ENCODE measurements at regions not wholly inside any gene's neighbourhood (a gene's known extent, or its start where the extent isn't known, plus 50 kb on each side); places are given as distances from the start of the nearest gene placed in this dataset.

DNA sequence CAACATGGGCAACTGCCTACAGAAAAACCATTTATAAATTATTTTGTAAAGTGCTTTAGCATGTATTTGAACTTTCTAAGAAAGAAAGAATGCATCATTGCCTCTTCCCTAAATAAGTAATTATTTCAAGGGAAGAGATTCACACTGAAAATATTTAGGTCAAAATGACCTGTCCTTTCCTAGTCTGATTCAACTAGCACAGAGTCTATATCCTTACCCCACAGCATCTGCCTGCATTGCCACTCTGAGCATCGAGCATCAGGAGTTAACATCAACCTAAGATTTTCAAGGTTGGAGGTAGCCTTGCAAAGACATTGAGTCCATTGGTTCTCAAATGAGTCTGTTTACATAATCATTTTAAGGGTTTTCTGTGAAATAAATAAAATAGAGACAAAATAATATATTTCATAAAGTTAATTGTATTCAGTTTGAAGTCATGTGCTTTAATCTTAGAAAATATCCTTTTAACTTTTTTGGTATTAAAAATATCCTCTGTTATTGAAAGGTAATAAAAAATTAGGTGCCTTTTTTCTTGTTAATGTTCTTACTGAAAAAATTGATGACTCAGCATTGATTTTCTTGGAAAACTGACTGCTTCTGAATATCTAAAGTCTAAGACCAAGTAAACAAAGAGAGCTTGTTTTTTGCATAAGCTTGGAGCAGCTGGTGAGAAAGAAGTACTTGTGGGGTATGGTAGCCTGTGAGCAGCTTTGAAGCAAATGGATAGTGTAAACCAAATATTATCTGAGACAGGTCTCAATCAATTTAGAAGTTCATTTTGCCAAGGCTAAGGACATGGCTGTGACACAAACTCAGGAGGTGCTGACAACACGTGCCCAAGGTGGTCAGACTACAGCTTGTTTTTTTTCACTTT lies 269.0 kb upstream of the CLEC14A start:
- BruUV-seq (replicated peaks): no TSS peak
- ChIA-PET POLR2A (no interaction called here), CTCF (interaction anchor here (0.9 kb wide), 1 partner anchor 491 kb away, joined by 3 read pairs; no protein-coding TSS in a partner anchor)
- H3K9me3 Mint-ChIP-seq (ENCODE audit: unreplicated experiment): no peaks in the 10 kb centered on the region
- H3K36me3 Mint-ChIP-seq (ENCODE audit: insufficient read depth, unreplicated experiment): no peaks in the 10 kb centered on the region
- H3K4me1 Mint-ChIP-seq (ENCODE audit: insufficient read depth, unreplicated experiment): peaks cover 11% of the 10 kb centered on the region
- TF ChIP-seq CTCF (IDR thresholded peaks at IDR 0.05; ENCODE audit: unreplicated experiment): no peak
- DNase-seq (ENCODE audit: unreplicated experiment): no peak
- no peaks in the 10 kb centered on the region for H3K27me3 Mint-ChIP-seq (ENCODE audit: insufficient read depth, unreplicated experiment)
- H3K4me3 Mint-ChIP-seq (ENCODE audit: unreplicated experiment): no peak overlapping the region
- intact Hi-C loops (cut with micrococcal nuclease): no loop called here
- H3K27ac Mint-ChIP-seq (ENCODE audit: low read depth, unreplicated experiment): no peak overlapping the region

DNA sequence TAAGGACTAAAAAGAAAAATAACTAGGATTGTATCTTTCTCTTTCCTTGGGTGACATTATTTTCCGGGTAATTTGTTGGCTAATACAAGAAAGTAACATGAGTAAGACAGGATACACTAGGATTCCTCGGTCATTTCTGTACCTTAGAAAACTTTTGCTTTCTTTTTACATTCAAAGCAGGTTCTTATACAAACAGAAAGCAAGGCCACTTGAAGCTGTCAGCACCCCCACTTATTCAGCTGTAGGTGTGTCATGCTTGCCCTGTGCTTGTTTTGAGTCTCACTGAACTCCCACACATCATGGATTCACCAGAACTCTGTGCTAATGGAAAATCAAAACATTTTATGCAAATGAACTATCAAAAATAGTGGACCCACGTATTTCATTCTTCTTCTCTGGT lies 266.8 kb upstream of the CLEC14A start:
- no peak overlapping the region for H3K4me3 Mint-ChIP-seq (ENCODE audit: unreplicated experiment)
- POLR2A ChIA-PET: no interaction called here

GRCh38 chr14:38521591-38521990 lies 265.7 kb upstream of the CLEC14A start:
- H3K27ac Mint-ChIP-seq (ENCODE audit: low read depth, unreplicated experiment): no peak overlapping the region
- no peak for TF ChIP-seq CTCF (IDR thresholded peaks at IDR 0.05; ENCODE audit: unreplicated experiment)
- BruUV-seq (replicated peaks): no TSS peak
- H3K4me3 Mint-ChIP-seq (ENCODE audit: unreplicated experiment): no peak overlapping the region
- no peaks in the 10 kb centered on the region for H3K4me1 Mint-ChIP-seq (ENCODE audit: insufficient read depth, unreplicated experiment)
- no peak for DNase-seq (ENCODE audit: unreplicated experiment)
- intact Hi-C loops (cut with micrococcal nuclease): no loop called here
- H3K27me3 Mint-ChIP-seq (ENCODE audit: insufficient read depth, unreplicated experiment): no peaks in the 10 kb centered on the region
- ChIA-PET POLR2A (no interaction called here), CTCF (no interaction called here)
- no peaks in the 10 kb centered on the region for H3K36me3 Mint-ChIP-seq (ENCODE audit: insufficient read depth, unreplicated experiment)
- no peaks in the 10 kb centered on the region for H3K9me3 Mint-ChIP-seq (ENCODE audit: unreplicated experiment)

More for the DNA sequence above, 266.8 kb upstream of the CLEC14A start:
- BruUV-seq (replicated peaks): no TSS peak
- no peaks in the 10 kb centered on the region for H3K9me3 Mint-ChIP-seq (ENCODE audit: unreplicated experiment)
- H3K36me3 Mint-ChIP-seq (ENCODE audit: insufficient read depth, unreplicated experiment): no peaks in the 10 kb centered on the region
- DNase-seq (ENCODE audit: unreplicated experiment): peak; percentile 5
- CTCF ChIA-PET: no interaction called here
- H3K4me1 Mint-ChIP-seq (ENCODE audit: insufficient read depth, unreplicated experiment): peaks cover 1% of the 10 kb centered on the region
- no peak for TF ChIP-seq CTCF (IDR thresholded peaks at IDR 0.05; ENCODE audit: unreplicated experiment)
- H3K27me3 Mint-ChIP-seq (ENCODE audit: insufficient read depth, unreplicated experiment): no peaks in the 10 kb centered on the region
- intact Hi-C loops (cut with micrococcal nuclease): no loop called here
- H3K27ac Mint-ChIP-seq (ENCODE audit: low read depth, unreplicated experiment): peak overlapping the region; percentile 19

DNA sequence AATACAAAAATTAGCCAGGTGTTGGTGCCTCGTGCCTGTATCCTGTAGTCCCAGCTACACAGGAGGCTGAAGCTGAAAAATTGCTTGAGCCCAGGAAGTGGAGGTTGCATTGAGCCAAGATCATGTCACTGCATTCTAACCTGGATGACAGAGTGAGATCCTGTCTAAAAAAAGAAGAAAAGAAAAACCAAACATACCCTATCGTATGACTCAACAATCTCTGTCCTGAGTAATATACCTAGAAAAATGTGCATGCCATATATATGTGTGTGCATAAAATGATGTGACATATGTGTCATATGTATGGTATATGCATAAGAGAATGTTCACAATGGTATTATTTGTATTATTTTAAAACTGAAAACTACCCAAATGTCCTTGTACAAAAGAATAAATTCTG lies 261.5 kb upstream of the CLEC14A start:
- BruUV-seq (replicated peaks): no TSS peak
- H3K4me1 Mint-ChIP-seq (ENCODE audit: insufficient read depth, unreplicated experiment): no peaks in the 10 kb centered on the region
- intact Hi-C loops (cut with micrococcal nuclease): no loop called here
- H3K27ac Mint-ChIP-seq (ENCODE audit: low read depth, unreplicated experiment): no peak overlapping the region
- no peak for DNase-seq (ENCODE audit: unreplicated experiment)
- no peaks in the 10 kb centered on the region for H3K27me3 Mint-ChIP-seq (ENCODE audit: insufficient read depth, unreplicated experiment)
- H3K36me3 Mint-ChIP-seq (ENCODE audit: insufficient read depth, unreplicated experiment): no peaks in the 10 kb centered on the region
- ChIA-PET CTCF (no interaction called here), POLR2A (no interaction called here)
- no peak overlapping the region for H3K4me3 Mint-ChIP-seq (ENCODE audit: unreplicated experiment)
- no peaks in the 10 kb centered on the region for H3K9me3 Mint-ChIP-seq (ENCODE audit: unreplicated experiment)
- no peak for TF ChIP-seq CTCF (IDR thresholded peaks at IDR 0.05; ENCODE audit: unreplicated experiment)

Data from MCF 10A (cell line).